ENCODE measurements at regions not wholly inside any gene's neighbourhood (a gene's known extent, or its start where the extent isn't known, plus 50 kb on each side); places are given as distances from the start of the nearest gene placed in this dataset.
"Not testable (repeated sequence)": the region's sequence is repeated elsewhere in the genome, so short reads cannot be mapped to it uniquely, and the experiment has no call there.

DNA sequence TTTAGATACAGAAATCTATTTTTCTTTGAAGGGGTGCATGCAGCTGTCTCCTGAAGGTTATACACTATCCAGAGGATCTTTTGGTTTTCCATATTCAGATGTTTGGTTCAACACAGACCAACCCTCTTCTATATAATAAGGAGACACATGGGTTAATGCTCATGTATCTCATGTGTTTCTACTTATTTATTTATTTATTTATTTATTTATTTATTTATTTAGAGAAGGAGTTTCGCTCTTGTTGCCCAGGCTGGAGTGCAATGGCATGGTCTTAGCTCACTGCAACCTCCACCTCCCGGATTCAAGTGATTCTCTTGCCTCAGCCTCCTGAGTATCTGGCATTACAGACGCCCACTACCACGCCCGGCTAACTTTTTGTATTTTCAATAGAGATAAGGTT lies 263.2 kb upstream of the MBL2 start:
- TF ChIP-seq EZH2 (IDR thresholded peaks at IDR 0.05); POLR2AphosphoS5 (IDR thresholded peaks at IDR 0.05; ENCODE audit: borderline replicate concordance, low read depth, low read length): not testable (repeated sequence)

Data from SK-N-MC (cell line).